Neural crest cell (in vitro differentiated cells): ENCODE measurements at regions not wholly inside any gene's neighbourhood (a gene's known extent, or its start where the extent isn't known, plus 50 kb on each side); places are given as distances from the start of the nearest gene placed in this dataset.
A peak's percentile ranks its signal among the peaks of the same experiment; 100 is the strongest.

Experiments
- DNase-seq: peaks from one replicate; pipeline ENCODE4 v3.0.0; 2021; ENCODE audit warnings: low read depth, mixed read lengths, low spot score
- H3K27ac Mint-ChIP-seq: one replicate; pipeline ENCODE4 v1.8.0; 2021; ENCODE audit warnings: mild to moderate bottlenecking, mixed read lengths; ENCODE audit not compliant: unreplicated experiment
- H3K27me3 Mint-ChIP-seq: 2 replicates; pipeline ENCODE4 v1.8.0; 2021; ENCODE audit warnings: low read depth, mild to moderate bottlenecking, mixed read lengths
- H3K36me3 Mint-ChIP-seq: 2 replicates; pipeline ENCODE4 v1.8.0; 2021; ENCODE audit warnings: low read depth, mild to moderate bottlenecking, mixed read lengths
- H3K4me1 Mint-ChIP-seq: 2 replicates; pipeline ENCODE4 v1.8.0; 2021; ENCODE audit warnings: mixed read lengths
- H3K4me3 Mint-ChIP-seq: one replicate; pipeline ENCODE4 v1.8.0; 2021; ENCODE audit warnings: mild to moderate bottlenecking, mixed read lengths
- H3K9me3 Mint-ChIP-seq: 2 replicates; pipeline ENCODE4 v1.8.0; 2021; ENCODE audit warnings: mixed read lengths
- CTCF ChIP-seq: fragments of 200-600 bp; sonication (generic); conservative IDR thresholded peaks from 2 replicates; pipeline ENCODE4 v1.5.0; 2021; ENCODE audit warnings: antibody characterized with exemption, mild to moderate bottlenecking

- Mint-ChIP-seq H3K4me1 (peaks cover 10% of the 10 kb centered on the region), H3K4me3 (no peak overlapping the region), H3K36me3 (no peaks in the 10 kb centered on the region), H3K9me3 (peaks cover 4% of the 10 kb centered on the region), H3K27ac (peak overlapping the region; percentile 50), H3K27me3 (peaks cover under 1% of the 10 kb centered on the region)
- no peak for DNase-seq
- no peak for TF ChIP-seq CTCF
These were observed 211.1 kb upstream of the FOXA2 start for GRCh38 chr20:22795433-22795832.

DNA sequence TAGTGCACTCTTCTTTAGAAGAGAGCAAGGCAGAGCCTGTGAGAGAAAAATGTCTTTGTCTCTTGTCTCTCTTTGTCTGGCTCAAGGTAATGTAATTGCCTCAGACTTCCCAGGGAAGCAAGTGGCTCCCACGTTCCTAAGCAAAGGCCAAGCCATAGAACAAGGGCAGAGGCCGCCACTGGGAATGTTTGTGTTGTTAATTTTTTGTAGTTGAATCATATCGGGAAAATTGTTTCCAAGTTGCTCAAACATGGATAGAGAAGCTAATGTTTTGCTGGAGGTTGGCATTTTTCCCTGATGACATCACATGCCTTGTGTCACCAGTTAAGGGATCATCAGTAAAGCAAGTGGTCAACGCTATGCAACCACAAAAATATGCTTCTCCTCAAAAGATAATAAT is 211.5 kb upstream of the FOXA2 start:
- H3K4me1 Mint-ChIP-seq = peaks cover 13% of the 10 kb centered on the region
- no peak for TF ChIP-seq CTCF
- peaks cover 3% of the 10 kb centered on the region for H3K27me3 Mint-ChIP-seq
- no peak overlapping the region for H3K4me3 Mint-ChIP-seq
- no peak overlapping the region for H3K27ac Mint-ChIP-seq
- DNase-seq = no peak
- H3K9me3 Mint-ChIP-seq = peaks cover 4% of the 10 kb centered on the region
- no peaks in the 10 kb centered on the region for H3K36me3 Mint-ChIP-seq

- no peak for DNase-seq
- Mint-ChIP-seq H3K9me3 (peaks cover 4% of the 10 kb centered on the region), H3K4me3 (no peak overlapping the region), H3K27me3 (peaks cover 3% of the 10 kb centered on the region), H3K36me3 (no peaks in the 10 kb centered on the region), H3K4me1 (peaks cover 20% of the 10 kb centered on the region), H3K27ac (no peak overlapping the region)
- TF ChIP-seq CTCF = no peak
These were observed 212.2 kb upstream of the FOXA2 start for GRCh38 chr20:22796469-22797077.

- no peak overlapping the region for H3K27ac Mint-ChIP-seq
- H3K4me1 Mint-ChIP-seq = peaks cover 23% of the 10 kb centered on the region
- no peak overlapping the region for H3K4me3 Mint-ChIP-seq
- peaks cover 4% of the 10 kb centered on the region for H3K9me3 Mint-ChIP-seq
- peaks cover 5% of the 10 kb centered on the region for H3K27me3 Mint-ChIP-seq
- TF ChIP-seq CTCF = no peak
- H3K36me3 Mint-ChIP-seq = no peaks in the 10 kb centered on the region
- DNase-seq = no peak
These were observed 212.7 kb upstream of the FOXA2 start for GRCh38 chr20:22797103-22797502.

DNA sequence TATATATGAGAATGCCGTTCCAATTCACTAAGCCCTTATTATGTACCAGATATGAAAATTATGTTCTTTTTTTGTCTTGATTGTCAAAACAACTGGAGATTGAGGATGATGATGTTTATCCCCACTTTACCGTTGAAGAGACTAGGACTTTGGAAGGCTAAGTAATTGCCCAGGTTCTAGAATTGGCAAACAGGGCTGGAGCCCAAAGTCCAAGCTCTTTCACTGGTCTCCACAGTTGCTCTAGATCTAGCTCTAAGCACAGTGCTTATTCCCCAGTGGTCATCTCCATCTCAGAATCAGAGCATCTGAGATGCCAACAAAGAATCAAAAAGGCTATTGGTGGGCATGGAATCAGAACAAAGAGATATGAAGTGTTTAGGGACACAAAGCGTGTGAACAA is 215.3 kb upstream of the FOXA2 start:
- no peak for TF ChIP-seq CTCF
- peaks cover 27% of the 10 kb centered on the region for H3K4me1 Mint-ChIP-seq
- H3K9me3 Mint-ChIP-seq = no peaks in the 10 kb centered on the region
- no peak overlapping the region for H3K4me3 Mint-ChIP-seq
- H3K27ac Mint-ChIP-seq = no peak overlapping the region
- no peak for DNase-seq
- no peaks in the 10 kb centered on the region for H3K36me3 Mint-ChIP-seq
- H3K27me3 Mint-ChIP-seq = peaks cover 11% of the 10 kb centered on the region
